ENCODE measurements at regions not wholly inside any gene's neighbourhood (a gene's known extent, or its start where the extent isn't known, plus 50 kb on each side); places are given as distances from the start of the nearest gene placed in this dataset.

DNA sequence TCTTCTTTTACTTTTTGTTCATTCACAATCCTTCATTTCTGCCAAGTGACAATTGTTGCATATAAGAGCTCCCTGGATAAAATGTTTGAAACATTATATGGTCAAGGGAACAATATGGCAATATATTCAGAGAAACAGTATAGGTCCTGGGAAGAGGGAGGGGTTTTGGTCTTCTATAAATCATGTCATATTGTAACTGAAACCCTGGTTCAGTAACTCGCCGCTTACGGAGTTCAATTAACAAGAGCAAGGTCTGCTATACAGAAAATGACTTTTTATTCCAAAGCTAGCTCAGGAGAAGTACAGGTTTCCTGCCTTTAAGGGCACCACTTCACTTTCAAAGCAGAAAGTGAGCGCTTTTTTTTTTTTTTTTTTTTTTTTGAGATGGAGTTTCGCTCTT is 522.1 kb upstream of the TGFBR2 start:
- H3K27ac ChIP-seq, result no peak overlapping the region
- TF ChIP-seq POLR2A (IDR thresholded peaks at IDR 0.05) (no peak), CTCF (IDR thresholded peaks at IDR 0.05) (no peak), POLR2AphosphoS5 (IDR thresholded peaks at IDR 0.05) (no peak), EP300 (IDR thresholded peaks at IDR 0.05) (no peak)
- H3K4me3 ChIP-seq, result no peak overlapping the region
- no peaks in the 10 kb centered on the region for H3K36me3 ChIP-seq
- H3K9me3 ChIP-seq, result no peaks in the 10 kb centered on the region
- H3K27me3 ChIP-seq, result no peaks in the 10 kb centered on the region
- no peaks in the 10 kb centered on the region for H3K4me1 ChIP-seq
- 91 to 93% methylated on average over 5 of the region's 5 CpGs for WGBS, 2 donors
- DNase-seq, result no peak
- intact Hi-C loops (cut with DNase I), result no loop called here

DNA sequence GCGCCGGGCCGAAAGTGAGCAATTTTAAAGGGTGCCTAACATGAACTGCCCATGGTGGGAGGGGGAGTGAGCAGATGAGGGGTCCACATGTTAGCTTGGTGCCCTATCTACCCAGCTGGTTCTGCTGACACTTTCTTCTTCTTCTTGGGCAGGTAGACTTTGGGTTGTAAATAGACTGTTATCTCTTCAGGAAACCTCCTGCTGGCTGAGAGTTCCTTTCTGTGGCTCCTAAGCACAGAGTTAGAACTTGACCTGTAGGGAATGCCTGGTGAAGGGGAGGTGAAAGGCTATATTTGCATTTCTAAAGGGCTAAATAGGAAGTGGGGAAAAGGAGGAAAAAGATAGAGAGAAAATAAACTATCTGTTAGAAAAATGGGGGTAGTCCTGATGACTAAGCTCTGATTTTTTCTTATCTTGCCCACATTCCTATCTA is 521.4 kb upstream of the TGFBR2 start:
- H3K27ac ChIP-seq, result no peak overlapping the region
- no peaks in the 10 kb centered on the region for H3K9me3 ChIP-seq
- no peaks in the 10 kb centered on the region for H3K27me3 ChIP-seq
- TF ChIP-seq POLR2AphosphoS5 (IDR thresholded peaks at IDR 0.05) (no peak), POLR2A (IDR thresholded peaks at IDR 0.05) (no peak), CTCF (IDR thresholded peaks at IDR 0.05) (no peak), EP300 (IDR thresholded peaks at IDR 0.05) (no peak)
- no peak for DNase-seq
- WGBS, 2 donors, result 96 to 97% methylated on average over 3 of the region's 3 CpGs
- no peaks in the 10 kb centered on the region for H3K36me3 ChIP-seq
- H3K4me3 ChIP-seq, result no peak overlapping the region
- H3K4me1 ChIP-seq, result no peaks in the 10 kb centered on the region
- intact Hi-C loops (cut with DNase I), result no loop called here

DNA sequence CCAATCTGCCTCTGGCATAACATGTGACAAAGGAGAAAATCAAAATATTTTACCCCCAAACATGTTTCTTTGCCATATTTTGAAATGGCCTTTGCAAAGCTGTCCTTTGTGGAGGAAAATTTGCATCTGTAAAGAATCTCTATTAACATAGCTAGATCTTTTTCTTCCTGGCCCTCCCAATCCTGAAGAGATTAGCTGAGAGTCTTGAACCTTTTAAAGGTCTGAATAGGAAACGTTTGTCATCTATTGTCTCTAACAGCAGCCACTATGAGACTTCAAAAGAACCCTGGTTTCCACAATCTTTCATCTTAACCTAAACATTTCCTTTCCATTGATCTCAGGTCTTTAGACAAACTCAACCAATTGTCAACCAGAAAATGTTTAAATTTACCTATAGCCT is 520.9 kb upstream of the TGFBR2 start:
- Histone ChIP-seq H3K27ac (no peak overlapping the region), H3K4me1 (no peaks in the 10 kb centered on the region), H3K4me3 (no peak overlapping the region), H3K9me3 (no peaks in the 10 kb centered on the region), H3K27me3 (no peaks in the 10 kb centered on the region), H3K36me3 (no peaks in the 10 kb centered on the region)
- 52 to 80% methylated on average over 1 of the region's 1 CpG for WGBS, 2 donors
- TF ChIP-seq POLR2AphosphoS5 (IDR thresholded peaks at IDR 0.05), result no peak
- TF ChIP-seq EP300 (IDR thresholded peaks at IDR 0.05), result no peak
- no peak for TF ChIP-seq CTCF (IDR thresholded peaks at IDR 0.05)
- TF ChIP-seq POLR2A (IDR thresholded peaks at IDR 0.05), result no peak
- no peak for DNase-seq
- intact Hi-C loops (cut with DNase I), result no loop called here

DNA sequence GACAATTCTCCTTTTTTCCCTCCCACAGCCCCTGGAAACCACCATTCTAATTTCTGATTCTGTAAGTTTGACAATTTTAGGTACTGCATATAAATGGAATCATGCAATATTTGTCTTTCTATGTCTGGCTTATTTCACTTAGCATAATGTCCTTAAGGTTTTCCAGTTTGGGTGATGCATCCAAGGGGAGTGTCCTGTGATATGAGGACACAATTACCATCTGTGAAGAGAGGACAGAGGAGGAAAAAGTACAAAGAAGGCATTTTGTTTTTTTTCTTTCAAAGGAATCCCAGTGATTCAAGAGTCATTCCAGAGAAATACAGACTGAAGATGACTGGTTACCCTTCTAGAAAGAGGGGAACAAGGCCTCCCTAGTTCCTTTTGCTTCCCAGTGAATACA is 514.7 kb upstream of the TGFBR2 start:
- no peaks in the 10 kb centered on the region for H3K27me3 ChIP-seq
- H3K4me1 ChIP-seq, result no peaks in the 10 kb centered on the region
- no peak overlapping the region for H3K4me3 ChIP-seq
- no peak overlapping the region for H3K27ac ChIP-seq
- intact Hi-C loops (cut with DNase I), result no loop called here
- no peaks in the 10 kb centered on the region for H3K36me3 ChIP-seq
- no peak for DNase-seq
- peaks cover 0 to 2% (median 0%) of the 10 kb centered on the region in 4 donors for H3K9me3 ChIP-seq
- TF ChIP-seq POLR2A (IDR thresholded peaks at IDR 0.05) (no peak), CTCF (IDR thresholded peaks at IDR 0.05) (no peak), EP300 (IDR thresholded peaks at IDR 0.05) (no peak), POLR2AphosphoS5 (IDR thresholded peaks at IDR 0.05) (no peak)

DNA sequence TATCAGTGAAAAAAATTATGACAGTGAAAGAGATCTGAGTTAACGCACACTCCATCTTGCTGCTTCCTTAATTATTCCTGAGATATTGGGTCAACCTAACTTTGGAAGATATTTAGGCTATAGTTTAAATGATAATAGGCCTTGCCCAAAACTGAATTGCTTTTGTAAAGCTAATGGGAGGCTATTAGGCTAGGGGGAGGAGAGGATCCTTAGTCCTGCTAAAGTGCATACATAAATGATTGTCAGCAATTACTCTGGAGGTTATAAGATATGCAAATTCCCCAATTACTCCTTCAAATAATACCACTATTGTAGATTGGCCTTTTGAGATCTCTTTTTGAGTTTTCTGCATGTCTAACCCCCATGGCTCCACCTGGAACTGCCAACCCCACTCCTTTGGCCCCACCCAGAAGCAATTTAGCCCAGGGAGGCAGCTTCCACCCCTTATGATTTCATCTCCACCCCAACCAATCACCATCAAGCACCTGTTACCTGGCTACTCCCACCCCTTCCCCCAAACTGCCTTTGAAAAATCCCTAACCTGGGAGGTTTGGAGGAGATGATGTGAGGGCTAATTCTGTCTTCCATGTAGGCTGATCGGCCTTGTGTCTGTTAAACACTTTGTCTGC is 509.3 kb upstream of the TGFBR2 start:
- no peaks in the 10 kb centered on the region for H3K36me3 ChIP-seq
- TF ChIP-seq POLR2AphosphoS5 (IDR thresholded peaks at IDR 0.05) (no peak), EP300 (IDR thresholded peaks at IDR 0.05) (no peak), CTCF (IDR thresholded peaks at IDR 0.05) (no peak)
- no peak for DNase-seq
- peaks cover 0 to 29% (median 14%) of the 10 kb centered on the region in 4 donors for H3K4me1 ChIP-seq
- peaks cover 0 to 2% (median 0%) of the 10 kb centered on the region in 4 donors for H3K9me3 ChIP-seq
- intact Hi-C loops (cut with DNase I), result no loop called here
- H3K4me3 ChIP-seq, result no peak overlapping the region
- H3K27me3 ChIP-seq, result no peaks in the 10 kb centered on the region
- WGBS, 2 donors, result 94% methylated on average over 2 of the region's 2 CpGs
- H3K27ac ChIP-seq, result no peak overlapping the region

Measured in sigmoid colon (tissue), 6 donors.